ENCODE measurements at regions not wholly inside any gene's neighbourhood (a gene's known extent, or its start where the extent isn't known, plus 50 kb on each side); places are given as distances from the start of the nearest gene placed in this dataset.

Small RNAs in the stretch of these regions (small RNA-seq; reads per million reads assigned to genes)
- gene RN7SL356P: 0 reads per million in 2 experiments
